Type B pancreatic cell (in vitro differentiated cells): ENCODE measurements at regions not wholly inside any gene's neighbourhood (a gene's known extent, or its start where the extent isn't known, plus 50 kb on each side); places are given as distances from the start of the nearest gene placed in this dataset.
A peak's percentile ranks its signal among the peaks of the same experiment; 100 is the strongest.

Experiments
- DNase-seq: peaks from one replicate; pipeline ENCODE4 v3.0.0; 2021; ENCODE audit warnings: mixed read lengths; ENCODE audit not compliant: unreplicated experiment; ENCODE audit errors: extremely low spot score
- H3K27ac Mint-ChIP-seq: 2 replicates; pipeline ENCODE4 v1.8.0; 2021; ENCODE audit warnings: mild to moderate bottlenecking, mixed read lengths
- H3K27me3 Mint-ChIP-seq: 2 replicates; pipeline ENCODE4 v1.8.0; 2021; ENCODE audit warnings: mixed read lengths
- H3K36me3 Mint-ChIP-seq: 2 replicates; pipeline ENCODE4 v1.8.0; 2021; ENCODE audit warnings: mixed read lengths
- H3K4me1 Mint-ChIP-seq: one replicate; pipeline ENCODE4 v1.8.0; 2021; ENCODE audit warnings: mixed read lengths; ENCODE audit not compliant: unreplicated experiment
- H3K4me3 Mint-ChIP-seq: 2 replicates; pipeline ENCODE4 v1.8.0; 2021; ENCODE audit warnings: mild to moderate bottlenecking, mixed read lengths
- H3K9me3 Mint-ChIP-seq: 2 replicates; pipeline ENCODE4 v1.8.0; 2021; ENCODE audit warnings: mixed read lengths
- TF ChIP-seq, protein P1 (sequence below): fragments of 200-600 bp; sonication (generic); conservative IDR thresholded peaks from 2 replicates; pipeline ENCODE4 v1.5.0; 2021; ENCODE audit warnings: antibody characterized with exemption, mild to moderate bottlenecking

DNA sequence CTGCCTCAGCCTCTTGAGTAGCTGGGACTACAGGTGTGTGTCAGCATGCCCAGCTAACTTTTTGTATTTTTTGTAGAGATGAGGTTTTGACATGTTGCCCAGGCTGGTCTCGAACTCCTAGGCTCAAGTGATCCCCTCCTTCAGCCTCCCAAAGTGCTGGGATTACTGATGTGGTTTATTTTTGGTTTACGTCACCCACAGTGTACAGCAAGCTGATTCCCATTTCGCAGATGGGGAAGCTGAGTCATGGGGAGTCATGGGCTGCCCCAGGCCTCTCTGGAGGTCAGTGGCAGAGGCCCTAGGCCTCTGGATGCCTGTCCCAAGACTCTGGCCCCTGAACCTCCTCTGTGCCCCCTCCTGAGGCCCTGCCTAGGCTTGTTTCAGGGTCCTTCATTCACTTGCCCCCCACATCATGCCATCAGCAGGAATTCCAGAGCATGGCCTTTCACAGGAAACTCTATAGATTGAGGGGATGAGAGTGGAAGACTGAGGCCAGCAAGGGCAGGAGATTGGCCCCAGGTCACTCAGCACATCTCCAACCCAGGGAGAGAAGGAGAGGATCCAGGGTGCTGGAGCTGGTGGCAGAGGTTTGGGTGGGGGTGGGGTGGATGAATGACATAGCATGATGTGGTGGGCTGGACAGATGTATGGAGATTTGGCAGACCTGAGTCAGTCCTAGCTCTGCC, 266.0 kb downstream of the PTPRU start:
- no peak for DNase-seq
- TF ChIP-seq, protein P1, sequence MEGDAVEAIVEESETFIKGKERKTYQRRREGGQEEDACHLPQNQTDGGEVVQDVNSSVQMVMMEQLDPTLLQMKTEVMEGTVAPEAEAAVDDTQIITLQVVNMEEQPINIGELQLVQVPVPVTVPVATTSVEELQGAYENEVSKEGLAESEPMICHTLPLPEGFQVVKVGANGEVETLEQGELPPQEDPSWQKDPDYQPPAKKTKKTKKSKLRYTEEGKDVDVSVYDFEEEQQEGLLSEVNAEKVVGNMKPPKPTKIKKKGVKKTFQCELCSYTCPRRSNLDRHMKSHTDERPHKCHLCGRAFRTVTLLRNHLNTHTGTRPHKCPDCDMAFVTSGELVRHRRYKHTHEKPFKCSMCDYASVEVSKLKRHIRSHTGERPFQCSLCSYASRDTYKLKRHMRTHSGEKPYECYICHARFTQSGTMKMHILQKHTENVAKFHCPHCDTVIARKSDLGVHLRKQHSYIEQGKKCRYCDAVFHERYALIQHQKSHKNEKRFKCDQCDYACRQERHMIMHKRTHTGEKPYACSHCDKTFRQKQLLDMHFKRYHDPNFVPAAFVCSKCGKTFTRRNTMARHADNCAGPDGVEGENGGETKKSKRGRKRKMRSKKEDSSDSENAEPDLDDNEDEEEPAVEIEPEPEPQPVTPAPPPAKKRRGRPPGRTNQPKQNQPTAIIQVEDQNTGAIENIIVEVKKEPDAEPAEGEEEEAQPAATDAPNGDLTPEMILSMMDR, result no peak
- H3K27ac Mint-ChIP-seq, result no peak overlapping the region

DNA sequence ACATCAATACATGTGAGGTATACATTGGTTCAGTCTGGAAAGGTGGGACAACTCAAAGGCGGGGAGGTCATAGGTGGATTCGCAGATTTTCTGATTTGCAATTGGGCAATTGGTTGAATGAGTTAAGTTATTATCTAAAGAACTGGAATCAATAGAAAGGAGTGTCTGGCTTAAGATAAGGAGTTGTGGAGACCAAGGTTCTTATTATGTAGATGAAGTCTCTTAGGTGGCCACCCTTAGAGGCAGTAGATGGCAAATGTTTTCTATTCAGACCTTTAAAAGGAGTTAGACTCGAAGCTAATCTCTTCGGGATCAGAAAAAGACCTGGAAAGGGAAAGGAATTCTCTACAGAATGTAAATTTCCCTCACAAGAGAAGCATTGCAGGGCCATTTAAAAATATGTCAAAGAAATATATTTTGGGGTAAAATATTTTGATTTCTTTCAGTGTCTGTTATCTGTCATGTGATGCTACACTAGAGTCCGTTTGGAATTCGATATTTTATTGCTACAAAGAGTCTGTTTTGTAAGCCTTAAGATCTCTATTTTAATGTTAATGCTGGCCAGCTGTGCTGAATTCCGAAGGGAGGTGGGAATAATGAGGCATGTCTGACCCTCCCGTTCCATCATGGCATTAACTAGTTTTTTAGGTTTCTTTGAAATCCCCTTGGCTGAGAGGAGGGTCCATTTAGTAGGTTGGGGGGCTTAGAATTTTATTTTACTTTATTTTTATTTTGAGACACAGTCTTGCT, 265.1 kb downstream of the PTPRU start:
- Mint-ChIP-seq H3K27ac (no peak overlapping the region), H3K9me3 (no peaks in the 10 kb centered on the region), H3K36me3 (no peaks in the 10 kb centered on the region), H3K4me1 (peaks cover 17% of the 10 kb centered on the region), H3K4me3 (no peak overlapping the region), H3K27me3 (peaks cover 13% of the 10 kb centered on the region)
- DNase-seq, result no peak
- TF ChIP-seq, protein P1, result no peak

More for the DNA sequence above, 266.0 kb downstream of the PTPRU start:
- Mint-ChIP-seq H3K36me3 (no peaks in the 10 kb centered on the region), H3K4me1 (peaks cover 17% of the 10 kb centered on the region), H3K27me3 (peaks cover 13% of the 10 kb centered on the region), H3K4me3 (no peak overlapping the region), H3K9me3 (no peaks in the 10 kb centered on the region)

DNA sequence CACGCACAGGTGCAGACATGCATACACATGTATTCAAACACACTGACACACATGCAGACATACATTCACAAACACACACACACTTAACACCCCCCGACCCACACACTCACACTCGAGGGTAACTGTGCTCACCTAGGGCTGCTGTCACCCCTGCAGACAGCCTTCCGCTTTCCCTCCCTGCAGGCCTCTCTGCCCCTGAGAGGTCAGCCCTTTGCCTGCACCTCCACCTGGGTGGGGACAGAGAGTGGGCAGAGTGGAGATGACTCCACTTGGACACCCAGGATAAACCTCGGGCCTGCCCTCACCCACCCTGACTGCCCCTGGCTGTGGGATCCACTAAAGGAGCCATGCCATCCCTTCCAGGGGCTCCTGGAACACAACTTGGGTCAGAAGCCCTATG, 264.3 kb downstream of the PTPRU start:
- Mint-ChIP-seq H3K9me3 (no peaks in the 10 kb centered on the region), H3K4me3 (no peak overlapping the region), H3K27me3 (peaks cover 13% of the 10 kb centered on the region), H3K36me3 (no peaks in the 10 kb centered on the region), H3K4me1 (peaks cover 17% of the 10 kb centered on the region), H3K27ac (no peak overlapping the region)
- no peak for DNase-seq
- TF ChIP-seq, protein P1, result no peak

DNA sequence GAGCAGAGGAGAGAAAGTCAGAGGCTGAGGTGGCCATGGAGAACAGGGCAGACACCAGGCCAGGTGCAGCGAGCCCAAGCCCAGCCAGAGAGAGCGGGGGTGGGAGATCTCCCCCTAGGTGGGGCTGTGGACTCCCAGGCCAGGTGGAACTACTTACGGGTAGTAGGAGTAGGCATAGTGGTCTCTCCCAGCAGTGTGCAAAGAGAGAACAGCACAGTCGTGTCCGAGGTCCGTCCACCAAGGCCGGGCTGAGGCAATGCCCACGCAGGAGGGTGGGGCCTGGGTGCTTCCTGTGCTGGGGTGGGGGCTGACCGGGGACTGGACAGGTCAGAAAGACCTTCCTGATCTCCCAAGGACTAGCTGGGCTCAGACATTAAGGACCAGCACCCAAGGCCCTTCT, 263.7 kb downstream of the PTPRU start:
- H3K27me3 Mint-ChIP-seq, result peaks cover 13% of the 10 kb centered on the region
- peaks cover 17% of the 10 kb centered on the region for H3K4me1 Mint-ChIP-seq
- no peak overlapping the region for H3K4me3 Mint-ChIP-seq
- H3K36me3 Mint-ChIP-seq, result no peaks in the 10 kb centered on the region
- peaks cover 3% of the 10 kb centered on the region for H3K9me3 Mint-ChIP-seq
- no peak overlapping the region for H3K27ac Mint-ChIP-seq
- TF ChIP-seq, protein P1, result no peak
- DNase-seq, result peak; percentile 64

DNA sequence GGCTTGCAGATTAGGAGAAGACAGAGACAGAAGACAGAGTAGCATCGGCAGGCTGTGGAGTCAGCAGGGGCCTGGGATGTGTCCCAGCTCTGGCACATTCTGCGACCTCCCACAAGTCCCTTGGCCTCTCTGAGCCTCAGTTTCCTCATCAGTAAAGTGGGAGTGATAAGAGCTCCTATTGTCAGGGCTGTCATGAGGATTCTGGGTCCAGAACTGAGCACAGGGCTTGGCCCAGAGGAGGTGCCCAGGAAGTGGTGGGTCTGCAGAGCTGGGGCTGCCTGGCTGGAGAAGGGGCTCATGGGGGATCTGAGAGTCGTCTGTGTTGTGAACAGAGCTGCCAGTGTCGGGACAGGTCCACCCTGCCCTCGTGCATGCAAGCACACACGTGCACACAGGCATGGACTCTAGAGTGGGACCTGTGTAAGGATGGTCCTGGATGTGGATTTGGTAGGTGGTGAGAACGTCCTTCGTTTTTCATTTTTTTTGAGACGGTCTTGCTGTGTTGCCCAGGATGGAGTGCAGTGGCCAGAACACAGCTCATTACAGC, 262.9 kb downstream of the PTPRU start:
- TF ChIP-seq, protein P1, result no peak
- peaks cover 7% of the 10 kb centered on the region for H3K9me3 Mint-ChIP-seq
- H3K36me3 Mint-ChIP-seq, result no peaks in the 10 kb centered on the region
- no peak overlapping the region for H3K4me3 Mint-ChIP-seq
- no peak for DNase-seq
- H3K4me1 Mint-ChIP-seq, result peaks cover 17% of the 10 kb centered on the region
- no peak overlapping the region for H3K27ac Mint-ChIP-seq
- H3K27me3 Mint-ChIP-seq, result peaks cover 13% of the 10 kb centered on the region
